ENCODE measurements at regions not wholly inside any gene's neighbourhood (a gene's known extent, or its start where the extent isn't known, plus 50 kb on each side); places are given as distances from the start of the nearest gene placed in this dataset.

DNA sequence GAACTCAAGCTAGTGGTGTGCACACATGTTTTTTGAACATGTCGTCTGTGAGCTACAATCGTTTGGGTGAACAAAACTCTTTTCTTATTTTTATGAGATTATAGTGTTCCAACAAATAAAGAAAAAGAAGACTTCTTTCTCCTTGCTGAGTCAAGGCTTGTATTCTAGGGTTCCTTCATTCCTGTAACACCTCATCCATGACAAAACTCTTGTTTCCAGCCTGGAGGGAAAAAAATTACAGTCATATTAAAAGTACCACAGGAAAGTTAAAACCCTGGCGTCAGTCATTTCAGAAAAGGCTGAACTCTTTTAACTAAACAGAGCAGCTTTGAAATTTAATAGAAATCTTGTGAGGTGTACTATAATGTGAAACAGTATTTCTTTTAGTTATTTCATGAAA lies 79.2 kb upstream of the BOD1L1 start:
- Mint-ChIP-seq H3K9me3 (peaks cover 3% of the 10 kb centered on the region; the same call in 1 of the 3 replicates), H3K36me3 (ENCODE audit: low read depth) (no peaks in the 10 kb centered on the region), H3K27me3 (ENCODE audit: insufficient read depth, low read depth, poor library complexity) (peaks cover 3% of the 10 kb centered on the region), H3K4me1 (0 out of 3 replicates have a peak, but pooled peaks cover 3% of the 10 kb centered on the region), H3K27ac (no peak overlapping the region), H3K4me3 (no peak overlapping the region)
- Histone ChIP-seq H3K4me2 (no peak overlapping the region), H4K20me1 (replicated peaks; ENCODE audit: insufficient read depth) (no peaks in the 10 kb centered on the region), H3K79me2 (replicated peaks; ENCODE audit: insufficient read depth) (no peaks in the 10 kb centered on the region), H3K4me3 (no peak overlapping the region), H3K36me3 (ENCODE audit: insufficient read depth) (no peaks in the 10 kb centered on the region), H3F3A (replicated peaks; ENCODE audit: low read depth) (no peaks in the 10 kb centered on the region), H3K27me3 (ENCODE audit: insufficient read depth) (no peaks in the 10 kb centered on the region), H3K9me2 (ENCODE audit: insufficient read depth) (no peaks in the 10 kb centered on the region), H3K27ac (ENCODE audit: low read depth) (no peak overlapping the region), H2AFZ (no peak overlapping the region), H3K4me1 (ENCODE audit: insufficient read depth) (no peaks in the 10 kb centered on the region)
- ATAC-seq (no peak), DNase-seq (ENCODE audit: low spot score) (no peak)
- TF ChIP-seq, protein P1, sequence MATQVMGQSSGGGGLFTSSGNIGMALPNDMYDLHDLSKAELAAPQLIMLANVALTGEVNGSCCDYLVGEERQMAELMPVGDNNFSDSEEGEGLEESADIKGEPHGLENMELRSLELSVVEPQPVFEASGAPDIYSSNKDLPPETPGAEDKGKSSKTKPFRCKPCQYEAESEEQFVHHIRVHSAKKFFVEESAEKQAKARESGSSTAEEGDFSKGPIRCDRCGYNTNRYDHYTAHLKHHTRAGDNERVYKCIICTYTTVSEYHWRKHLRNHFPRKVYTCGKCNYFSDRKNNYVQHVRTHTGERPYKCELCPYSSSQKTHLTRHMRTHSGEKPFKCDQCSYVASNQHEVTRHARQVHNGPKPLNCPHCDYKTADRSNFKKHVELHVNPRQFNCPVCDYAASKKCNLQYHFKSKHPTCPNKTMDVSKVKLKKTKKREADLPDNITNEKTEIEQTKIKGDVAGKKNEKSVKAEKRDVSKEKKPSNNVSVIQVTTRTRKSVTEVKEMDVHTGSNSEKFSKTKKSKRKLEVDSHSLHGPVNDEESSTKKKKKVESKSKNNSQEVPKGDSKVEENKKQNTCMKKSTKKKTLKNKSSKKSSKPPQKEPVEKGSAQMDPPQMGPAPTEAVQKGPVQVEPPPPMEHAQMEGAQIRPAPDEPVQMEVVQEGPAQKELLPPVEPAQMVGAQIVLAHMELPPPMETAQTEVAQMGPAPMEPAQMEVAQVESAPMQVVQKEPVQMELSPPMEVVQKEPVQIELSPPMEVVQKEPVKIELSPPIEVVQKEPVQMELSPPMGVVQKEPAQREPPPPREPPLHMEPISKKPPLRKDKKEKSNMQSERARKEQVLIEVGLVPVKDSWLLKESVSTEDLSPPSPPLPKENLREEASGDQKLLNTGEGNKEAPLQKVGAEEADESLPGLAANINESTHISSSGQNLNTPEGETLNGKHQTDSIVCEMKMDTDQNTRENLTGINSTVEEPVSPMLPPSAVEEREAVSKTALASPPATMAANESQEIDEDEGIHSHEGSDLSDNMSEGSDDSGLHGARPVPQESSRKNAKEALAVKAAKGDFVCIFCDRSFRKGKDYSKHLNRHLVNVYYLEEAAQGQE (IDR thresholded peaks at IDR 0.05; ENCODE audit: unreplicated experiment): no peak
- TF ChIP-seq ETS1 (IDR thresholded peaks at IDR 0.05) (no peak), POLR2AphosphoS5 (IDR thresholded peaks at IDR 0.05; ENCODE audit: low read depth) (no peak), ZNF114 (CRISPR knock-in tag; IDR thresholded peaks at IDR 0.05) (no peak), CTCF (conservative IDR thresholded peaks at IDR 0.05; ENCODE audit: low read depth in 2 of 2) (no peak), ZNF331 (CRISPR knock-in tag; IDR thresholded peaks at IDR 0.05; ENCODE audit: low read depth) (no peak), EZH2 (IDR thresholded peaks at IDR 0.05; ENCODE audit: low read depth, unreplicated experiment) (no peak), STAT1 (IDR thresholded peaks at IDR 0.05; ENCODE audit: unreplicated experiment) (no peak), JUNB (IDR thresholded peaks at IDR 0.05; ENCODE audit: unreplicated experiment) (no peak), EZH2phosphoT487 (IDR thresholded peaks at IDR 0.05; ENCODE audit: unreplicated experiment) (no peak), NANOG (IDR thresholded peaks at IDR 0.05; ENCODE audit: borderline replicate concordance) (no peak), CREB1 (CRISPR knock-in tag; IDR thresholded peaks at IDR 0.05; ENCODE audit: low read depth) (no peak)
- TF ChIP-seq, protein P2, sequence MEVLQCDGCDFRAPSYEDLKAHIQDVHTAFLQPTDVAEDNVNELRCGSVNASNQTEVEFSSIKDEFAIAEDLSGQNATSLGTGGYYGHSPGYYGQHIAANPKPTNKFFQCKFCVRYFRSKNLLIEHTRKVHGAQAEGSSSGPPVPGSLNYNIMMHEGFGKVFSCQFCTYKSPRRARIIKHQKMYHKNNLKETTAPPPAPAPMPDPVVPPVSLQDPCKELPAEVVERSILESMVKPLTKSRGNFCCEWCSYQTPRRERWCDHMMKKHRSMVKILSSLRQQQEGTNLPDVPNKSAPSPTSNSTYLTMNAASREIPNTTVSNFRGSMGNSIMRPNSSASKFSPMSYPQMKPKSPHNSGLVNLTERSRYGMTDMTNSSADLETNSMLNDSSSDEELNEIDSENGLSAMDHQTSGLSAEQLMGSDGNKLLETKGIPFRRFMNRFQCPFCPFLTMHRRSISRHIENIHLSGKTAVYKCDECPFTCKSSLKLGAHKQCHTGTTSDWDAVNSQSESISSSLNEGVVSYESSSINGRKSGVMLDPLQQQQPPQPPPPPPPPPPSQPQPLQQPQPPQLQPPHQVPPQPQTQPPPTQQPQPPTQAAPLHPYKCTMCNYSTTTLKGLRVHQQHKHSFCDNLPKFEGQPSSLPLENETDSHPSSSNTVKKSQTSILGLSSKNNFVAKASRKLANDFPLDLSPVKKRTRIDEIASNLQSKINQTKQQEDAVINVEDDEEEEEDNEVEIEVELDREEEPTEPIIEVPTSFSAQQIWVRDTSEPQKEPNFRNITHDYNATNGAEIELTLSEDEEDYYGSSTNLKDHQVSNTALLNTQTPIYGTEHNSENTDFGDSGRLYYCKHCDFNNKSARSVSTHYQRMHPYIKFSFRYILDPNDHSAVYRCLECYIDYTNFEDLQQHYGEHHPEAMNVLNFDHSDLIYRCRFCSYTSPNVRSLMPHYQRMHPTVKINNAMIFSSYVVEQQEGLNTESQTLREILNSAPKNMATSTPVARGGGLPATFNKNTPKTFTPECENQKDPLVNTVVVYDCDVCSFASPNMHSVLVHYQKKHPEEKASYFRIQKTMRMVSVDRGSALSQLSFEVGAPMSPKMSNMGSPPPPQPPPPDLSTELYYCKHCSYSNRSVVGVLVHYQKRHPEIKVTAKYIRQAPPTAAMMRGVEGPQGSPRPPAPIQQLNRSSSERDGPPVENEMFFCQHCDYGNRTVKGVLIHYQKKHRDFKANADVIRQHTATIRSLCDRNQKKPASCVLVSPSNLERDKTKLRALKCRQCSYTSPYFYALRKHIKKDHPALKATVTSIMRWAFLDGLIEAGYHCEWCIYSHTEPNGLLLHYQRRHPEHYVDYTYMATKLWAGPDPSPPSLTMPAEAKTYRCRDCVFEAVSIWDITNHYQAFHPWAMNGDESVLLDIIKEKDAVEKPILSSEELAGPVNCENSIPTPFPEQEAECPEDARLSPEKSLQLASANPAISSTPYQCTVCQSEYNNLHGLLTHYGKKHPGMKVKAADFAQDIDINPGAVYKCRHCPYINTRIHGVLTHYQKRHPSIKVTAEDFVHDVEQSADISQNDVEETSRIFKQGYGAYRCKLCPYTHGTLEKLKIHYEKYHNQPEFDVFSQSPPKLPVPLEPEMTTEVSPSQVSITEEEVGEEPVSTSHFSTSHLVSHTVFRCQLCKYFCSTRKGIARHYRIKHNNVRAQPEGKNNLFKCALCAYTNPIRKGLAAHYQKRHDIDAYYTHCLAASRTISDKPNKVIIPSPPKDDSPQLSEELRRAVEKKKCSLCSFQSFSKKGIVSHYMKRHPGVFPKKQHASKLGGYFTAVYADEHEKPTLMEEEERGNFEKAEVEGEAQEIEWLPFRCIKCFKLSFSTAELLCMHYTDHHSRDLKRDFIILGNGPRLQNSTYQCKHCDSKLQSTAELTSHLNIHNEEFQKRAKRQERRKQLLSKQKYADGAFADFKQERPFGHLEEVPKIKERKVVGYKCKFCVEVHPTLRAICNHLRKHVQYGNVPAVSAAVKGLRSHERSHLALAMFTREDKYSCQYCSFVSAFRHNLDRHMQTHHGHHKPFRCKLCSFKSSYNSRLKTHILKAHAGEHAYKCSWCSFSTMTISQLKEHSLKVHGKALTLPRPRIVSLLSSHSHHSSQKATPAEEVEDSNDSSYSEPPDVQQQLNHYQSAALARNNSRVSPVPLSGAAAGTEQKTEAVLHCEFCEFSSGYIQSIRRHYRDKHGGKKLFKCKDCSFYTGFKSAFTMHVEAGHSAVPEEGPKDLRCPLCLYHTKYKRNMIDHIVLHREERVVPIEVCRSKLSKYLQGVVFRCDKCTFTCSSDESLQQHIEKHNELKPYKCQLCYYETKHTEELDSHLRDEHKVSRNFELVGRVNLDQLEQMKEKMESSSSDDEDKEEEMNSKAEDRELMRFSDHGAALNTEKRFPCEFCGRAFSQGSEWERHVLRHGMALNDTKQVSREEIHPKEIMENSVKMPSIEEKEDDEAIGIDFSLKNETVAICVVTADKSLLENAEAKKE (CRISPR knock-in tag; IDR thresholded peaks at IDR 0.05): no peak

Data from GM23338 (cell line).